ENCODE measurements at regions not wholly inside any gene's neighbourhood (a gene's known extent, or its start where the extent isn't known, plus 50 kb on each side); places are given as distances from the start of the nearest gene placed in this dataset.

GRCh38 chr6:20313051-20313450 is 88.6 kb upstream of the E2F3 start:
- TF ChIP-seq POLR2A (IDR thresholded peaks at IDR 0.05), result no peak
- TF ChIP-seq CTCF (IDR thresholded peaks at IDR 0.05 in 4 of 5, conservative IDR thresholded peaks at IDR 0.05 in 1 of 5), result no peak

Data from gastrocnemius medialis (tissue), 4 donors.